Stimulated activated CD8-positive, alpha-beta memory T cell treated with anti-CD3 and anti-CD28 coated beads, Interleukin-4, amount 100 ng/mL, for 24 hours (primary cell): ENCODE measurements at regions not wholly inside any gene's neighbourhood (a gene's known extent, or its start where the extent isn't known, plus 50 kb on each side); places are given as distances from the start of the nearest gene placed in this dataset.

Experiments used
- DNase-seq: peaks from one replicate; pipeline ENCODE4 v3.0.0-alpha.2; 2020; ENCODE audit warnings: low read depth

DNA sequence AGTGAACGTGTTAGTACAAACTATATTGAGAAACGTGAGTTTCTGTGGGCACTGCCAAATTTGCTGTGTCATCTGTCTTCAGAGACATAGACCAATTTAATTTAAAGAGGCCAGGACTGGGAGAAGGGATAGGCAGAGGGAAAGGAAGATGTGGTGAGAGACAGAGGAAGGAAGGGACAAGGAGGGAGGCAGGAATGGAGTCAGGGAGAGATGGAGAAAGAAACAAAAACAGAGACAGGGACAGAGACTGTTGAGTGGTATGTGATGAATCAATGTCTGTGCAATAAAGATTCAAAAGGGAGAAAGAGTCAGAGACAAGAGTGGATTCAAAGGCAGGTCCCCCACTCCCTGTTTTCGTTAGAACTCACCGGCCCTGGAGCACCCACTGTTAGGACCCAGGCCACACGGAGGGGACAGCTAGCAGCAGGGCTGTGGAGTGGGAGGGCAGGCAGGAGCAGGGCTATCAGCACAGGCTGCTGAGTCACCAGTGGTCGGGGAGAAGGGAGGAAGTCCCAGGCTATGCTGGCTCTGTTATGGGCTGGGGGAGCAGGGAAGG is 51.6 kb upstream of the CHD6 start:
- DNase-seq = no peak

GRCh38 chr20:41668057-41668749 is 50.0 kb upstream of the CHD6 start:
- DNase-seq = no peak
